HFFc6 (cell line): ENCODE measurements at regions not wholly inside any gene's neighbourhood (a gene's known extent, or its start where the extent isn't known, plus 50 kb on each side); places are given as distances from the start of the nearest gene placed in this dataset.

ENCODE experiments used
- DNase-seq: peaks from one replicate; pipeline ENCODE4 v3.0.0-alpha.2; 2018
- H3K27ac Mint-ChIP-seq: 2 replicates; pipeline ENCODE4 v1.8.0; 2020; ENCODE audit warnings: mild to moderate bottlenecking, mixed read lengths
- H3K27me3 Mint-ChIP-seq: 2 replicates; pipeline ENCODE4 v1.8.0; 2021; ENCODE audit warnings: mild to moderate bottlenecking, moderate library complexity, mixed read lengths; ENCODE audit not compliant: insufficient read depth
- H3K36me3 Mint-ChIP-seq: 2 replicates; pipeline ENCODE4 v1.8.0; 2021; ENCODE audit warnings: low read depth, mixed read lengths
- H3K4me1 Mint-ChIP-seq: 2 replicates; pipeline ENCODE4 v1.8.0; 2020; ENCODE audit warnings: low read depth, mixed read lengths
- H3K4me3 Mint-ChIP-seq: 2 replicates; pipeline ENCODE4 v1.8.0; 2020; ENCODE audit warnings: mild to moderate bottlenecking, moderate library complexity, mixed read lengths
- H3K9me3 Mint-ChIP-seq: 2 replicates; pipeline ENCODE4 v1.8.0; 2020; ENCODE audit warnings: mild to moderate bottlenecking, mixed read lengths
- CTCF ChIP-seq: fragments of 200-600 bp; sonication (generic); IDR thresholded peaks from 2 replicates; pipeline ENCODE4 v1.5.0; 2021; ENCODE audit warnings: antibody characterized with exemption, mild to moderate bottlenecking

GRCh38 chr14:94689985-94690400, 77.8 kb downstream of the SERPINA3 start:
- H3K4me3 Mint-ChIP-seq, result no peak overlapping the region
- no peaks in the 10 kb centered on the region for H3K36me3 Mint-ChIP-seq
- H3K4me1 Mint-ChIP-seq, result no peaks in the 10 kb centered on the region
- no peak for DNase-seq
- peaks cover 31% of the 10 kb centered on the region for H3K9me3 Mint-ChIP-seq
- no peak for TF ChIP-seq CTCF
- H3K27ac Mint-ChIP-seq, result no peak overlapping the region
- no peaks in the 10 kb centered on the region for H3K27me3 Mint-ChIP-seq

GRCh38 chr14:94689218-94689984, 77.2 kb downstream of the SERPINA3 start:
- Mint-ChIP-seq H3K9me3 (peaks cover 25% of the 10 kb centered on the region), H3K4me3 (no peak overlapping the region), H3K27ac (no peak overlapping the region), H3K27me3 (no peaks in the 10 kb centered on the region), H3K4me1 (no peaks in the 10 kb centered on the region), H3K36me3 (no peaks in the 10 kb centered on the region)
- no peak for DNase-seq
- peak; percentile 77 for TF ChIP-seq CTCF

GRCh38 chr14:94686511-94687160, 74.4 kb downstream of the SERPINA3 start:
- DNase-seq, result no peak
- H3K27me3 Mint-ChIP-seq, result no peaks in the 10 kb centered on the region; the same call in 1 of the 2 replicates
- H3K36me3 Mint-ChIP-seq, result no peaks in the 10 kb centered on the region
- TF ChIP-seq CTCF, result no peak
- H3K9me3 Mint-ChIP-seq, result peaks cover 28% of the 10 kb centered on the region
- H3K27ac Mint-ChIP-seq, result no peak overlapping the region
- no peak overlapping the region for H3K4me3 Mint-ChIP-seq
- H3K4me1 Mint-ChIP-seq, result no peaks in the 10 kb centered on the region

- no peaks in the 10 kb centered on the region; the same call in 1 of the 2 replicates for H3K27me3 Mint-ChIP-seq
- peaks cover 35% of the 10 kb centered on the region for H3K9me3 Mint-ChIP-seq
- no peak for DNase-seq
- H3K4me1 Mint-ChIP-seq, result no peaks in the 10 kb centered on the region
- no peak overlapping the region for H3K27ac Mint-ChIP-seq
- no peak overlapping the region for H3K4me3 Mint-ChIP-seq
- no peak for TF ChIP-seq CTCF
- H3K36me3 Mint-ChIP-seq, result no peaks in the 10 kb centered on the region
Measured at GRCh38 chr14:94685681-94686485, 73.7 kb downstream of the SERPINA3 start.

- no peaks in the 10 kb centered on the region for H3K36me3 Mint-ChIP-seq
- no peaks in the 10 kb centered on the region; the same call in 1 of the 2 replicates for H3K27me3 Mint-ChIP-seq
- no peak overlapping the region for H3K27ac Mint-ChIP-seq
- H3K4me3 Mint-ChIP-seq, result no peak overlapping the region
- TF ChIP-seq CTCF, result no peak
- peaks cover 34% of the 10 kb centered on the region for H3K9me3 Mint-ChIP-seq
- DNase-seq, result no peak
- H3K4me1 Mint-ChIP-seq, result no peaks in the 10 kb centered on the region
Measured at GRCh38 chr14:94685166-94685581, 73.0 kb downstream of the SERPINA3 start.
